Left lung (tissue), 4 donors: ENCODE measurements at regions not wholly inside any gene's neighbourhood (a gene's known extent, or its start where the extent isn't known, plus 50 kb on each side); places are given as distances from the start of the nearest gene placed in this dataset.

Experiments
- ATAC-seq: fragments of 200-7000 bp; cut with Tn5 transposase; one replicate; pipeline ENCODE4 v1.9.1; 2020; ENCODE audit warnings: moderate library complexity
- DNase-seq, 4 donors: peaks; one replicate each; pipeline ENCODE4 v3.0.0-alpha.2; 2013 to 2020
- H3K27ac ChIP-seq, 2 donors: fragments of 200-600 bp; sonication (generic) in 1 of 2; one replicate each; pipeline versions ENCODE4 v1.5.0 to v1.8.0; 2020 to 2021
- H3K27me3 ChIP-seq, 2 donors: fragments of 200-600 bp; sonication (generic) in 1 of 2; one replicate each; pipeline versions ENCODE4 v1.5.0 to v1.8.0; 2020 to 2021
- H3K36me3 ChIP-seq, 2 donors: fragments of 200-600 bp; sonication (generic) in 1 of 2; one replicate each; pipeline versions ENCODE4 v1.5.0 to v1.8.0; 2020 to 2021
- H3K4me1 ChIP-seq, 2 donors: fragments of 200-600 bp; one replicate each; pipeline ENCODE4 v1.8.0; 2021
- H3K4me3 ChIP-seq, 2 donors: fragments of 200-600 bp; sonication (generic) in 1 of 2; one replicate each; pipeline versions ENCODE4 v1.5.0 to v1.8.0; 2020 to 2021; ENCODE audit warnings: mild to moderate bottlenecking in 1 of 2
- H3K9me3 ChIP-seq, 2 donors: fragments of 200-600 bp; sonication (generic) in 1 of 2; one replicate each; pipeline versions ENCODE4 v1.5.0 to v1.8.0; 2020 to 2021
- CTCF ChIP-seq, 2 donors: fragments of 200-600 bp; sonication (generic) in 1 of 2; IDR thresholded peaks; one replicate each; pipeline versions ENCODE4 v1.5.0 to v1.8.0; 2021; ENCODE audit warnings: antibody characterized with exemption in 2 of 2
- intact Hi-C, 2 donors: fragments of 100-400 bp; cut with DNase I; formaldehyde crosslinking; loops; one replicate each; pipeline versions ENCODE4 v1.11.2 to v1.14.2; 2022
- donor health status: DM: no; HTN: yes; CAD: no.
- donor health status: DM: no; HTN: no; CAD: no.

- H3K4me3 ChIP-seq, result no peak overlapping the region
- no peaks in the 10 kb centered on the region for H3K36me3 ChIP-seq
- TF ChIP-seq CTCF (IDR thresholded peaks at IDR 0.05), result no peak
- intact Hi-C loops, result no loop called here
- no peak for ATAC-seq
- no peaks in the 10 kb centered on the region for H3K27me3 ChIP-seq
- no peaks in the 10 kb centered on the region for H3K9me3 ChIP-seq
- no peaks in the 10 kb centered on the region for H3K4me1 ChIP-seq
- DNase-seq, result no peak
- no peak overlapping the region for H3K27ac ChIP-seq
Measured at GRCh38 chr16:48734220-48734619, 124.2 kb upstream of the N4BP1 start.

- peaks cover 0 to 11% of the 10 kb centered on the region in 2 donors for H3K9me3 ChIP-seq
- no peaks in the 10 kb centered on the region for H3K36me3 ChIP-seq
- no peaks in the 10 kb centered on the region for H3K27me3 ChIP-seq
- H3K27ac ChIP-seq, result no peak overlapping the region
- no peak for TF ChIP-seq CTCF (IDR thresholded peaks at IDR 0.05)
- no peaks in the 10 kb centered on the region for H3K4me1 ChIP-seq
- H3K4me3 ChIP-seq, result no peak overlapping the region
- intact Hi-C loops, result no loop called here
- DNase-seq (no peak), ATAC-seq (no peak)
Measured at GRCh38 chr16:48704710-48705109, 94.7 kb upstream of the N4BP1 start.

GRCh38 chr16:48687421-48688038 is 77.5 kb upstream of the N4BP1 start:
- intact Hi-C loops, result loop anchor here in 1 of 2 donors (5.0 kb wide), 1 partner anchor 665 kb away; no protein-coding TSS in a partner anchor
- no peak overlapping the region for H3K4me3 ChIP-seq
- no peaks in the 10 kb centered on the region for H3K9me3 ChIP-seq
- DNase-seq (peak in 3 of 4 donors; percentile 35 to 65 (median 42)), ATAC-seq (peak; percentile 97)
- H3K4me1 ChIP-seq, result no peaks in the 10 kb centered on the region
- no peak overlapping the region for H3K27ac ChIP-seq
- H3K36me3 ChIP-seq, result no peaks in the 10 kb centered on the region
- peak; percentile 66 to 78 for TF ChIP-seq CTCF (IDR thresholded peaks at IDR 0.05)
- no peaks in the 10 kb centered on the region for H3K27me3 ChIP-seq

- no peaks in the 10 kb centered on the region for H3K36me3 ChIP-seq
- TF ChIP-seq CTCF (IDR thresholded peaks at IDR 0.05), result no peak
- DNase-seq, result no peak
- no peaks in the 10 kb centered on the region for H3K4me1 ChIP-seq
- intact Hi-C loops, result no loop called here
- no peak overlapping the region for H3K27ac ChIP-seq
- no peaks in the 10 kb centered on the region for H3K9me3 ChIP-seq
- H3K4me3 ChIP-seq, result no peak overlapping the region
- ATAC-seq, result no peak
- no peaks in the 10 kb centered on the region for H3K27me3 ChIP-seq
Measured at GRCh38 chr16:48684148-48684547, 74.2 kb upstream of the N4BP1 start.

GRCh38 chr16:48682971-48683370 is 73.0 kb upstream of the N4BP1 start:
- H3K27me3 ChIP-seq, result no peaks in the 10 kb centered on the region
- no peak for ATAC-seq
- H3K27ac ChIP-seq, result no peak overlapping the region
- intact Hi-C loops, result no loop called here
- TF ChIP-seq CTCF (IDR thresholded peaks at IDR 0.05), result no peak
- no peaks in the 10 kb centered on the region for H3K4me1 ChIP-seq
- H3K9me3 ChIP-seq, result no peaks in the 10 kb centered on the region
- H3K4me3 ChIP-seq, result no peak overlapping the region
- H3K36me3 ChIP-seq, result no peaks in the 10 kb centered on the region
- no peak for DNase-seq
